Muscle layer of colon (tissue), 2 donors: ENCODE measurements at regions not wholly inside any gene's neighbourhood (a gene's known extent, or its start where the extent isn't known, plus 50 kb on each side); places are given as distances from the start of the nearest gene placed in this dataset.
"Not testable (repeated sequence)": the region's sequence is repeated elsewhere in the genome, so short reads cannot be mapped to it uniquely, and the experiment has no call there.

ENCODE experiments used
- H3K27ac ChIP-seq: one replicate; pipeline ENCODE4 v1.7.0; 2013; ENCODE audit warnings: low read depth, mild to moderate bottlenecking, low read length, moderate library complexity
- H3K27me3 ChIP-seq, 2 donors: one replicate each; pipeline ENCODE4 v1.7.0; 2013; ENCODE audit warnings: low read length in 2 of 2, mild to moderate bottlenecking in 2 of 2; ENCODE audit not compliant: insufficient read depth in 2 of 2, control insufficient read depth in 1 of 2
- H3K36me3 ChIP-seq: one replicate; pipeline ENCODE4 v1.7.0; 2013; ENCODE audit warnings: mild to moderate bottlenecking, low read length; ENCODE audit not compliant: insufficient read depth
- H3K4me1 ChIP-seq: one replicate; pipeline ENCODE4 v1.7.0; 2013; ENCODE audit warnings: mild to moderate bottlenecking, low read length; ENCODE audit not compliant: insufficient read depth
- H3K4me3 ChIP-seq, 2 donors: one replicate each; pipeline ENCODE4 v1.7.0; 2013; ENCODE audit warnings: low read length in 2 of 2, low read depth in 1 of 2, mild to moderate bottlenecking in 1 of 2, moderate library complexity in 1 of 2
- H3K9ac ChIP-seq: one replicate; pipeline ENCODE4 v1.7.0; 2013; ENCODE audit warnings: low read length
- H3K9me3 ChIP-seq: one replicate; pipeline ENCODE4 v1.7.0; 2013; ENCODE audit warnings: mild to moderate bottlenecking, low read length
- donor health status: abdominal sarcoma.
- donor health status: Adenocarcinoma of cecum.

- H3K9me3 ChIP-seq, result no peaks in the 10 kb centered on the region
- no peak overlapping the region for H3K9ac ChIP-seq
- H3K4me3 ChIP-seq, result no peak overlapping the region
- no peaks in the 10 kb centered on the region for H3K27me3 ChIP-seq
- no peak overlapping the region for H3K27ac ChIP-seq
- H3K4me1 ChIP-seq, result peaks cover 5% of the 10 kb centered on the region
- H3K36me3 ChIP-seq, result peaks cover 5% of the 10 kb centered on the region
Measured at GRCh38 chr1:41980827-41981653, 62.3 kb upstream of the HIVEP3 start.

- Histone ChIP-seq H3K9me3 (no peaks in the 10 kb centered on the region), H3K27ac (no peak overlapping the region), H3K9ac (no peak overlapping the region), H3K27me3 (no peaks in the 10 kb centered on the region), H3K4me1 (peaks cover 5% of the 10 kb centered on the region), H3K4me3 (no peak overlapping the region), H3K36me3 (peaks cover 5% of the 10 kb centered on the region)
Measured at GRCh38 chr1:41978986-41979385, 60.3 kb upstream of the HIVEP3 start.

GRCh38 chr1:41977326-41977725, 58.6 kb upstream of the HIVEP3 start:
- Histone ChIP-seq H3K4me3 (no peak overlapping the region), H3K27ac (no peak overlapping the region), H3K27me3 (no peaks in the 10 kb centered on the region), H3K9me3 (no peaks in the 10 kb centered on the region), H3K9ac (no peak overlapping the region), H3K4me1 (peaks cover 5% of the 10 kb centered on the region), H3K36me3 (no peaks in the 10 kb centered on the region)

GRCh38 chr1:41976671-41977070, 57.9 kb upstream of the HIVEP3 start:
- H3K4me3 ChIP-seq, result no peak overlapping the region
- H3K4me1 ChIP-seq, result peaks cover 5% of the 10 kb centered on the region
- no peak overlapping the region for H3K9ac ChIP-seq
- H3K36me3 ChIP-seq, result no peaks in the 10 kb centered on the region
- H3K9me3 ChIP-seq, result no peaks in the 10 kb centered on the region
- no peaks in the 10 kb centered on the region for H3K27me3 ChIP-seq
- no peak overlapping the region for H3K27ac ChIP-seq

- H3K36me3 ChIP-seq, result no peaks in the 10 kb centered on the region
- no peak overlapping the region for H3K9ac ChIP-seq
- H3K4me3 ChIP-seq, result no peak overlapping the region
- H3K27ac ChIP-seq, result no peak overlapping the region
- H3K9me3 ChIP-seq, result no peaks in the 10 kb centered on the region
- H3K4me1 ChIP-seq, result peaks cover 4% of the 10 kb centered on the region
- no peaks in the 10 kb centered on the region for H3K27me3 ChIP-seq
Measured at GRCh38 chr1:41975850-41976569, 57.3 kb upstream of the HIVEP3 start.

GRCh38 chr1:41975121-41975520, 56.4 kb upstream of the HIVEP3 start:
- H3K4me3 ChIP-seq, result no peak overlapping the region
- H3K9ac ChIP-seq, result no peak overlapping the region
- no peaks in the 10 kb centered on the region for H3K4me1 ChIP-seq
- H3K27ac ChIP-seq, result no peak overlapping the region
- H3K9me3 ChIP-seq, result no peaks in the 10 kb centered on the region
- no peaks in the 10 kb centered on the region for H3K27me3 ChIP-seq
- no peaks in the 10 kb centered on the region for H3K36me3 ChIP-seq

- not testable (repeated sequence) for H3K9me3 ChIP-seq
Measured at GRCh38 chr1:41968557-41968956, 49.8 kb upstream of the HIVEP3 start.

More at GRCh38 chr1:41968557-41968956, 49.8 kb upstream of the HIVEP3 start:
- not testable (repeated sequence) for H3K9ac ChIP-seq, H3K4me1 ChIP-seq, H3K27me3 ChIP-seq, H3K27ac ChIP-seq, H3K4me3 ChIP-seq, H3K36me3 ChIP-seq
